Kidney (tissue), 13 donors: ENCODE measurements at regions not wholly inside any gene's neighbourhood (a gene's known extent, or its start where the extent isn't known, plus 50 kb on each side); places are given as distances from the start of the nearest gene placed in this dataset.

ENCODE experiments used
- DNase-seq, 5 donors: peaks; one replicate each; pipeline ENCODE4 v3.0.0-alpha.2; 2013 to 2020
- FAIRE-seq: peaks from 2 replicates; lab custom pipeline; 2012; peaks lifted over from hg19 to GRCh38; lab: Jason Lieb, UNC
- H3K27ac ChIP-seq, 2 donors: one replicate each; pipeline ENCODE4 v1.7.0; 2013; ENCODE audit warnings: low read depth in 2 of 2, low read length in 2 of 2, inconsistent platforms in 1 of 2
- H3K27me3 ChIP-seq: one replicate; pipeline ENCODE4 v1.7.1; 2013; ENCODE audit warnings: low read length, inconsistent platforms; ENCODE audit not compliant: control insufficient read depth, insufficient read depth
- H3K36me3 ChIP-seq, 3 donors: one replicate each; pipeline versions ENCODE4 v1.7.0 to v1.7.1; 2013; ENCODE audit warnings: low read length in 3 of 3, control low read depth in 1 of 3, inconsistent platforms in 1 of 3; ENCODE audit not compliant: insufficient read depth in 3 of 3, control insufficient read depth in 2 of 3
- H3K4me1 ChIP-seq, 3 donors: one replicate each; pipeline versions ENCODE4 v1.7.0 to v1.7.1; 2013; ENCODE audit warnings: low read length in 3 of 3, inconsistent platforms in 1 of 3, low read depth in 1 of 3; ENCODE audit not compliant: control insufficient read depth in 2 of 3, insufficient read depth in 2 of 3
- H3K4me3 ChIP-seq, 3 donors: one replicate each; pipeline versions ENCODE4 v1.7.0 to v1.8.1; 2013; ENCODE audit warnings: low read length in 3 of 3, control low read depth in 1 of 3, inconsistent platforms in 1 of 3
- H3K9ac ChIP-seq, 3 donors: one replicate each; pipeline versions ENCODE4 v1.7.0 to v1.7.1; 2013; ENCODE audit warnings: low read length in 3 of 3, control low read depth in 1 of 3, inconsistent platforms in 1 of 3
- H3K9me3 ChIP-seq, 3 donors: one replicate each; pipeline versions ENCODE4 v1.7.0 to v1.7.1; 2013; ENCODE audit warnings: low read length in 3 of 3, control low read depth in 1 of 3, inconsistent platforms in 1 of 3; ENCODE audit not compliant: control insufficient read depth in 2 of 3, insufficient read depth in 1 of 3
- intact Hi-C: fragments of 100-400 bp; cut with DNase I; formaldehyde crosslinking; loops from one replicate; pipeline ENCODE4 v1.11.1; 2022
- TF ChIP-seq, protein P1 (sequence below): IDR thresholded peaks from 3 replicates; pipeline ENCODE4 v1.5.1; 2012; ENCODE audit warnings: mild to moderate bottlenecking, moderate library complexity, borderline replicate concordance; ENCODE audit not compliant: insufficient read depth; ENCODE audit errors: extremely low read depth
- donor health status: control.
- donor health status: control.
- donor health status: control.
- donor health status: control.
- donor health status: control.
- donor health status: DM: yes; HTN: yes; CAD: no.
- donor health status: Normal renal cell carcinoma (clear cell type).

- no peaks in the 10 kb centered on the region for H3K36me3 ChIP-seq
- no peak overlapping the region for H3K27ac ChIP-seq
- intact Hi-C loops, result no loop called here
- peaks cover 0 to 4% (median 0%) of the 10 kb centered on the region in 3 donors for H3K4me1 ChIP-seq
- no peak for FAIRE-seq
- DNase-seq, result peak in 1 of 5 donors; percentile 55
- H3K27me3 ChIP-seq, result no peaks in the 10 kb centered on the region
- TF ChIP-seq, protein P1, sequence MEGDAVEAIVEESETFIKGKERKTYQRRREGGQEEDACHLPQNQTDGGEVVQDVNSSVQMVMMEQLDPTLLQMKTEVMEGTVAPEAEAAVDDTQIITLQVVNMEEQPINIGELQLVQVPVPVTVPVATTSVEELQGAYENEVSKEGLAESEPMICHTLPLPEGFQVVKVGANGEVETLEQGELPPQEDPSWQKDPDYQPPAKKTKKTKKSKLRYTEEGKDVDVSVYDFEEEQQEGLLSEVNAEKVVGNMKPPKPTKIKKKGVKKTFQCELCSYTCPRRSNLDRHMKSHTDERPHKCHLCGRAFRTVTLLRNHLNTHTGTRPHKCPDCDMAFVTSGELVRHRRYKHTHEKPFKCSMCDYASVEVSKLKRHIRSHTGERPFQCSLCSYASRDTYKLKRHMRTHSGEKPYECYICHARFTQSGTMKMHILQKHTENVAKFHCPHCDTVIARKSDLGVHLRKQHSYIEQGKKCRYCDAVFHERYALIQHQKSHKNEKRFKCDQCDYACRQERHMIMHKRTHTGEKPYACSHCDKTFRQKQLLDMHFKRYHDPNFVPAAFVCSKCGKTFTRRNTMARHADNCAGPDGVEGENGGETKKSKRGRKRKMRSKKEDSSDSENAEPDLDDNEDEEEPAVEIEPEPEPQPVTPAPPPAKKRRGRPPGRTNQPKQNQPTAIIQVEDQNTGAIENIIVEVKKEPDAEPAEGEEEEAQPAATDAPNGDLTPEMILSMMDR, result no peak
- H3K4me3 ChIP-seq, result no peak overlapping the region
- no peaks in the 10 kb centered on the region for H3K9me3 ChIP-seq
- H3K9ac ChIP-seq, result no peak overlapping the region
Observed at GRCh38 chr14:54314365-54315104, 82.3 kb upstream of the CDKN3 start.

- Histone ChIP-seq H3K9ac (no peak overlapping the region), H3K27ac (no peak overlapping the region), H3K36me3 (no peaks in the 10 kb centered on the region), H3K9me3 (no peaks in the 10 kb centered on the region), H3K4me1 (peaks cover 0 to 4% (median 0%) of the 10 kb centered on the region in 3 donors), H3K4me3 (no peak overlapping the region), H3K27me3 (no peaks in the 10 kb centered on the region)
- no peak for FAIRE-seq
- intact Hi-C loops, result no loop called here
- DNase-seq, result peak in 1 of 5 donors; percentile 56
- TF ChIP-seq, protein P1, result no peak
Observed at GRCh38 chr14:54316652-54317051, 80.2 kb upstream of the CDKN3 start.

DNA sequence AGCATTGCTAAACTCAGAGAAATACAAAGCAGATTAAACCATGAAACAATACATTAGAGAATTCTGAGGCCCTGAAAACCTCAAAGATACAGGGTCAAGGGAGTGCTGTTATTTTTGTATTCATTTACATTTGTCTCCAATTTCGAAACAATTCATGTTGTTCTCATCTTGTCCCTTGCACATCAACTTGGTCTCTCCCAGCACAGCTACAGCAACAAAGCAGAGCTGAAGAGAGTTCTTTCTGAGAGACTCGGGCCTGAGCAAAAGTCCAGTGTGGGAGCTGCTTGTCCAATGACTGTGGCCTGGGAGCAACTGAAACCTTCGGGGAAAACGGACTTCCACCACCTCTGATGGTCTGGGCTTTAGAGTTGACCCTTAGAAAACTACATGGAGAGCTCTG is 79.4 kb upstream of the CDKN3 start:
- no peak overlapping the region for H3K27ac ChIP-seq
- H3K4me3 ChIP-seq, result no peak overlapping the region
- H3K9me3 ChIP-seq, result no peaks in the 10 kb centered on the region
- peak in 2 of 5 donors; percentile 59 to 70 for DNase-seq
- intact Hi-C loops, result no loop called here
- no peaks in the 10 kb centered on the region for H3K36me3 ChIP-seq
- FAIRE-seq, result no peak
- peaks cover 0 to 3% (median 2%) of the 10 kb centered on the region in 3 donors for H3K4me1 ChIP-seq
- H3K27me3 ChIP-seq, result no peaks in the 10 kb centered on the region
- no peak overlapping the region for H3K9ac ChIP-seq
- TF ChIP-seq, protein P1, result no peak
